HEK293 (cell line): ENCODE measurements at regions not wholly inside any gene's neighbourhood (a gene's known extent, or its start where the extent isn't known, plus 50 kb on each side); places are given as distances from the start of the nearest gene placed in this dataset.

Source experiments
- CTCF ChIA-PET: fragments of 350-600 bp; formaldehyde crosslinking; extraction: SDS; loops from one replicate; lab custom pipeline; 2021; ENCODE audit warnings: antibody characterized with exemption; lab: Yijun Ruan, JAX
- POLR2A ChIA-PET: fragments of 300-600 bp; formaldehyde crosslinking; extraction: SDS; loops from one replicate; lab custom pipeline; 2020; ENCODE audit warnings: antibody characterized with exemption, inconsistent platforms; lab: Yijun Ruan, JAX
- H3K27ac ChIP-seq: fragments of 200-500 bp; sonication (Bioruptor generic); 2 replicates; pipeline ENCODE4 v1.5.1; 2014; ENCODE audit warnings: low read depth, low read length, control low read depth, inconsistent platforms; ENCODE audit errors: extremely low read depth
- H3K36me3 ChIP-seq, 2 experiments: fragments of 200-500 bp in 1 of 2; sonication (Bioruptor generic) in 1 of 2; 1 replicate in 1 of 2; 2 replicates in 1 of 2; pipeline ENCODE4 v1.5.1; 2014 to 2017; ENCODE audit warnings: inconsistent platforms in 2 of 2, low read length in 2 of 2; ENCODE audit not compliant: control insufficient read depth in 2 of 2, insufficient read depth in 1 of 2
- H3K4me1 ChIP-seq: fragments of 200-500 bp; sonication (Bioruptor generic); 2 replicates; pipeline ENCODE4 v1.5.1; 2014; ENCODE audit warnings: mild to moderate bottlenecking, low read length, inconsistent platforms; ENCODE audit not compliant: control insufficient read depth, insufficient read depth
- H3K4me3 ChIP-seq: 2 replicates; pipeline ENCODE4 v1.5.1; 2011; ENCODE audit warnings: low read depth, mild to moderate bottlenecking, control low read depth, low read length, moderate library complexity
- H3K9me3 ChIP-seq: fragments of 200-500 bp; sonication (Bioruptor generic); 2 replicates; pipeline ENCODE4 v1.5.1; 2014; ENCODE audit warnings: low read depth, low read length, inconsistent platforms; ENCODE audit not compliant: control insufficient read depth, insufficient read depth
- GLI2 ChIP-seq: fragments of 450-650 bp; formaldehyde crosslinking; IDR thresholded peaks from 2 replicates; pipeline ENCODE4; 2017; ENCODE audit warnings: missing biosample characterization, missing genetic modification characterization, low read depth, borderline replicate concordance
- REPIN1 ChIP-seq: fragments of 450-650 bp; formaldehyde crosslinking; IDR thresholded peaks from 2 replicates; pipeline ENCODE4 v1.5.1; 2017; ENCODE audit warnings: missing biosample characterization, missing genetic modification characterization, low read depth
- SETDB1 ChIP-seq: IDR thresholded peaks from one replicate; pipeline ENCODE4 v1.6.1; 2017; ENCODE audit warnings: mild to moderate bottlenecking, low read length, moderate library complexity, mixed read lengths; ENCODE audit not compliant: insufficient read length
- ZNF121 ChIP-seq: fragments of 450-650 bp; formaldehyde crosslinking; IDR thresholded peaks from 2 replicates; pipeline ENCODE4 v1.5.1; 2016; ENCODE audit warnings: missing biosample characterization, missing genetic modification characterization
- ZNF133 ChIP-seq: fragments of 450-650 bp; formaldehyde crosslinking; IDR thresholded peaks from 2 replicates; pipeline ENCODE4 v1.5.1; 2016; ENCODE audit warnings: missing biosample characterization, missing genetic modification characterization
- ZNF174 ChIP-seq: fragments of 450-650 bp; formaldehyde crosslinking; IDR thresholded peaks from 2 replicates; pipeline ENCODE4 v1.5.0; 2017; ENCODE audit warnings: missing biosample characterization, mild to moderate bottlenecking, missing genetic modification characterization
- ZNF24 ChIP-seq: fragments of 450-650 bp; formaldehyde crosslinking; IDR thresholded peaks from 2 replicates; pipeline ENCODE4 v1.5.1; 2016; ENCODE audit warnings: missing biosample characterization, missing genetic modification characterization
- ZNF416 ChIP-seq: fragments of 450-650 bp; formaldehyde crosslinking; IDR thresholded peaks from 2 replicates; pipeline ENCODE4 v1.5.1; 2016; ENCODE audit warnings: missing biosample characterization, missing genetic modification characterization
- ZNF600 ChIP-seq: fragments of 450-650 bp; formaldehyde crosslinking; IDR thresholded peaks from 2 replicates; pipeline ENCODE4 v1.5.1; 2016; ENCODE audit warnings: missing biosample characterization, missing genetic modification characterization
- ZNF624 ChIP-seq: fragments of 450-650 bp; formaldehyde crosslinking; IDR thresholded peaks from 2 replicates; pipeline ENCODE4 v1.5.1; 2017; ENCODE audit warnings: missing biosample characterization, missing genetic modification characterization
- ZNF768 ChIP-seq: fragments of 450-650 bp; formaldehyde crosslinking; IDR thresholded peaks from 2 replicates; pipeline ENCODE4 v1.5.1; 2018; ENCODE audit warnings: missing biosample characterization, mild to moderate bottlenecking, missing genetic modification characterization
- TF ChIP-seq, protein P1 (sequence below): IDR thresholded peaks from 2 replicates; pipeline ENCODE4 v1.6.1; 2011; ENCODE audit warnings: mild to moderate bottlenecking, low read depth, low read length, borderline replicate concordance
- TF ChIP-seq, protein P2 (sequence below): fragments of 450-650 bp; formaldehyde crosslinking; IDR thresholded peaks from 2 replicates; pipeline ENCODE4 v1.5.1; 2017; ENCODE audit warnings: missing biosample characterization, missing genetic modification characterization
- TF ChIP-seq, protein P3 (sequence below): fragments of 450-650 bp; formaldehyde crosslinking; optimal IDR thresholded peaks from 2 replicates; pipeline ENCODE3; 2016; ENCODE audit warnings: missing biosample characterization, mild to moderate bottlenecking, missing genetic modification characterization
- TF ChIP-seq, protein P4 (sequence below): fragments of 450-650 bp; formaldehyde crosslinking; IDR thresholded peaks from 2 replicates; pipeline ENCODE4 v1.5.1; 2016; ENCODE audit warnings: missing biosample characterization, missing genetic modification characterization
- TF ChIP-seq, protein P5 (sequence below): fragments of 450-650 bp; formaldehyde crosslinking; IDR thresholded peaks from 2 replicates; pipeline ENCODE4 v1.5.1; 2016; ENCODE audit warnings: missing biosample characterization, missing genetic modification characterization
- TF ChIP-seq, protein P6 (sequence below): fragments of 450-650 bp; formaldehyde crosslinking; IDR thresholded peaks from 2 replicates; pipeline ENCODE4 v1.5.1; 2016; ENCODE audit warnings: missing biosample characterization, missing genetic modification characterization

DNA sequence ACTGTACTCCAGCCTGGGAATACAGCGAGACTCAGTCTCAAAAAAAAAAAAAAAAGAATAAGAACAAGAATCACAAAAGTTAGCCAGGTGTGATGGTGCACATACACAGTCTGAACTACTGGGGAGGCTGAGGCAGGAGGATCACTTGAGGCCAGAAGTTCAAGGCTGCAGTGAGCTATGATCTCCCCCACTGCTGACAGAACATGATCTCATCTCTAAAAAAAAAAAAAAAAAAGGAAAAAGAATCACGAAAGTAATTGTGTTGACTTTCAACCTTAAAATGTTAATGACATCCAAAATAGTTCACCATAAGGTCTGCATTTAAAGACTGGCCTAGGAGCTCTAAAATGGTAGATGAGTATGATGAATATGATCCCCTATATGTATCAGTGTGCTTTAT, 68.0 kb upstream of the MAP4 start:
- Histone ChIP-seq H3K27ac (no peak overlapping the region), H3K9me3 (no peaks in the 10 kb centered on the region), H3K4me1 (peaks cover 2% of the 10 kb centered on the region; the same call in 1 of the 2 replicates), H3K4me3 (no peak overlapping the region), H3K36me3 (no peaks in the 10 kb centered on the region; a peak in 1 of 3 replicates)
- ChIA-PET CTCF (interaction anchor here (0.6 to 1.2 kb wide), 2 partner anchors 95 to 133 kb away, joined by 3 to 5 read pairs; no protein-coding TSS in a partner anchor), POLR2A (interaction anchor here (0.6 to 0.7 kb wide), 4 partner anchors 36 to 612 kb away, joined by 3 to 8 read pairs (median 4); no protein-coding TSS in a partner anchor)
- TF ChIP-seq SETDB1 = no peak
- TF ChIP-seq REPIN1 (tag by site-specific recombination) = no peak
- no peak for TF ChIP-seq ZNF133 (tag by site-specific recombination)
- TF ChIP-seq, protein P1, sequence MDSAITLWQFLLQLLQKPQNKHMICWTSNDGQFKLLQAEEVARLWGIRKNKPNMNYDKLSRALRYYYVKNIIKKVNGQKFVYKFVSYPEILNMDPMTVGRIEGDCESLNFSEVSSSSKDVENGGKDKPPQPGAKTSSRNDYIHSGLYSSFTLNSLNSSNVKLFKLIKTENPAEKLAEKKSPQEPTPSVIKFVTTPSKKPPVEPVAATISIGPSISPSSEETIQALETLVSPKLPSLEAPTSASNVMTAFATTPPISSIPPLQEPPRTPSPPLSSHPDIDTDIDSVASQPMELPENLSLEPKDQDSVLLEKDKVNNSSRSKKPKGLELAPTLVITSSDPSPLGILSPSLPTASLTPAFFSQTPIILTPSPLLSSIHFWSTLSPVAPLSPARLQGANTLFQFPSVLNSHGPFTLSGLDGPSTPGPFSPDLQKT = no peak
- TF ChIP-seq, protein P2, sequence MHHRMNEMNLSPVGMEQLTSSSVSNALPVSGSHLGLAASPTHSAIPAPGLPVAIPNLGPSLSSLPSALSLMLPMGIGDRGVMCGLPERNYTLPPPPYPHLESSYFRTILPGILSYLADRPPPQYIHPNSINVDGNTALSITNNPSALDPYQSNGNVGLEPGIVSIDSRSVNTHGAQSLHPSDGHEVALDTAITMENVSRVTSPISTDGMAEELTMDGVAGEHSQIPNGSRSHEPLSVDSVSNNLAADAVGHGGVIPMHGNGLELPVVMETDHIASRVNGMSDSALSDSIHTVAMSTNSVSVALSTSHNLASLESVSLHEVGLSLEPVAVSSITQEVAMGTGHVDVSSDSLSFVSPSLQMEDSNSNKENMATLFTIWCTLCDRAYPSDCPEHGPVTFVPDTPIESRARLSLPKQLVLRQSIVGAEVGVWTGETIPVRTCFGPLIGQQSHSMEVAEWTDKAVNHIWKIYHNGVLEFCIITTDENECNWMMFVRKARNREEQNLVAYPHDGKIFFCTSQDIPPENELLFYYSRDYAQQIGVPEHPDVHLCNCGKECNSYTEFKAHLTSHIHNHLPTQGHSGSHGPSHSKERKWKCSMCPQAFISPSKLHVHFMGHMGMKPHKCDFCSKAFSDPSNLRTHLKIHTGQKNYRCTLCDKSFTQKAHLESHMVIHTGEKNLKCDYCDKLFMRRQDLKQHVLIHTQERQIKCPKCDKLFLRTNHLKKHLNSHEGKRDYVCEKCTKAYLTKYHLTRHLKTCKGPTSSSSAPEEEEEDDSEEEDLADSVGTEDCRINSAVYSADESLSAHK (tag by site-specific recombination) = no peak

DNA sequence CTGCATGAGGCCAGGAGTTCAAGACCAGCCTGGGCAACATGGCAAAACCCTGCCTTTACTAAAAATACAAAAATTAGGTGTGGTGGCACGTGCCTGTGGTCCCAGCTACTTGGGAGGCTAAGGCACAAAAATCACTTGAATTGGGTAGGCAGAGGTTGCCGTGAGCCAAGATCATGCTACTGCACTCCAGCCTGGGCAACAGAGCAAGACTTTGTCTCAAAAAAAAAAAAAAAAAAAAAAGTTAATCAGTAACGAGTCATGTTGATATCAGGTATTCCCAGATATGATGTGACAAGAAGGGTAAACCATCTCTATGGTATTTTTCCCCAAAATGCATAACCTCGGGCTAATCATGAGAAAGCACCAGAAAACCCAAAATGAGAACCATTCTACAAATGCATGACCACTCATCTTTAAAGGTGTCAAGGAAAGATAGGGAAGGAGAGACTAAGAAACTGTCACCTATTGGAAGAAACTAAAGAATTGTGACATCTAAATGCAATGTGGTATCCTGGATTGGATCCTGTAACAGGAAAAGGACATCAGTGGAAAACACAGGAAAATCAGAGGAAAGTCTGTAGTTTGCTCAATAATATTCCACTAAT, 66.5 kb upstream of the MAP4 start:
- H3K36me3 ChIP-seq = no peaks in the 10 kb centered on the region; a peak in 1 of 3 replicates
- no peak overlapping the region for H3K27ac ChIP-seq
- ChIA-PET CTCF (no interaction called here), POLR2A (no interaction called here)
- no peaks in the 10 kb centered on the region for H3K9me3 ChIP-seq
- H3K4me3 ChIP-seq = no peak overlapping the region
- TF ChIP-seq ZNF174 (tag by site-specific recombination) = no peak
- TF ChIP-seq ZNF416 (tag by site-specific recombination) = no peak
- TF ChIP-seq, protein P3, sequence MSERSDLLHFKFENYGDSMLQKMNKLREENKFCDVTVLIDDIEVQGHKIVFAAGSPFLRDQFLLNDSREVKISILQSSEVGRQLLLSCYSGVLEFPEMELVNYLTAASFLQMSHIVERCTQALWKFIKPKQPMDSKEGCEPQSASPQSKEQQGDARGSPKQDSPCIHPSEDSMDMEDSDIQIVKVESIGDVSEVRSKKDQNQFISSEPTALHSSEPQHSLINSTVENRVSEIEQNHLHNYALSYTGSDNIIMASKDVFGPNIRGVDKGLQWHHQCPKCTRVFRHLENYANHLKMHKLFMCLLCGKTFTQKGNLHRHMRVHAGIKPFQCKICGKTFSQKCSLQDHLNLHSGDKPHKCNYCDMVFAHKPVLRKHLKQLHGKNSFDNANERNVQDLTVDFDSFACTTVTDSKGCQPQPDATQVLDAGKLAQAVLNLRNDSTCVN (tag by site-specific recombination) = no peak
- TF ChIP-seq ZNF24 (tag by site-specific recombination) = no peak
- TF ChIP-seq ZNF768 (tag by site-specific recombination) = no peak
- no peak for TF ChIP-seq ZNF624
- peaks cover 2% of the 10 kb centered on the region; the same call in 1 of the 2 replicates for H3K4me1 ChIP-seq

DNA sequence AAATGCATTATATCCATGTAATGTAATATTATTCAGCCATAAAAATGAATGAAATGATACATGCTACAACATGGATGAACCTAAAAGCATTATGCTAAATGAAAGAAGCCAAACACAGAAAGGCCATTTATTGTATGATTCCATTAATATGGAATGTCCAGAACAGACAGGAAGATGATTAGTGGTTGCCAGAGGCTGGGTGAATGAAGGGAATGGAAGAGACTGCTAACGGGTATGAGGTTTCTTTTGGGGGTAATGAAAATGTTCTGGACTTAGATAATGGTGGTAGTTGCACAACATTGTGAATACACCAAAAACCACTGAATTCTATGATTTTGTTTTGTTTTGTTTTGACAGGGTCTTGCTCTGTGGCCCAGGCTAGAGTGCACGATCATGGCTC, 61.6 kb upstream of the MAP4 start:
- H3K4me1 ChIP-seq = no peaks in the 10 kb centered on the region
- H3K4me3 ChIP-seq = no peak overlapping the region
- TF ChIP-seq ZNF121 (tag by site-specific recombination) = 0 out of 2 replicates have a peak, but pooled peaks have one; percentile 12
- TF ChIP-seq, protein P4, sequence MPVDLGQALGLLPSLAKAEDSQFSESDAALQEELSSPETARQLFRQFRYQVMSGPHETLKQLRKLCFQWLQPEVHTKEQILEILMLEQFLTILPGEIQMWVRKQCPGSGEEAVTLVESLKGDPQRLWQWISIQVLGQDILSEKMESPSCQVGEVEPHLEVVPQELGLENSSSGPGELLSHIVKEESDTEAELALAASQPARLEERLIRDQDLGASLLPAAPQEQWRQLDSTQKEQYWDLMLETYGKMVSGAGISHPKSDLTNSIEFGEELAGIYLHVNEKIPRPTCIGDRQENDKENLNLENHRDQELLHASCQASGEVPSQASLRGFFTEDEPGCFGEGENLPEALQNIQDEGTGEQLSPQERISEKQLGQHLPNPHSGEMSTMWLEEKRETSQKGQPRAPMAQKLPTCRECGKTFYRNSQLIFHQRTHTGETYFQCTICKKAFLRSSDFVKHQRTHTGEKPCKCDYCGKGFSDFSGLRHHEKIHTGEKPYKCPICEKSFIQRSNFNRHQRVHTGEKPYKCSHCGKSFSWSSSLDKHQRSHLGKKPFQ = no peak
- no peak for TF ChIP-seq GLI2 (tag by site-specific recombination)
- TF ChIP-seq, protein P5, sequence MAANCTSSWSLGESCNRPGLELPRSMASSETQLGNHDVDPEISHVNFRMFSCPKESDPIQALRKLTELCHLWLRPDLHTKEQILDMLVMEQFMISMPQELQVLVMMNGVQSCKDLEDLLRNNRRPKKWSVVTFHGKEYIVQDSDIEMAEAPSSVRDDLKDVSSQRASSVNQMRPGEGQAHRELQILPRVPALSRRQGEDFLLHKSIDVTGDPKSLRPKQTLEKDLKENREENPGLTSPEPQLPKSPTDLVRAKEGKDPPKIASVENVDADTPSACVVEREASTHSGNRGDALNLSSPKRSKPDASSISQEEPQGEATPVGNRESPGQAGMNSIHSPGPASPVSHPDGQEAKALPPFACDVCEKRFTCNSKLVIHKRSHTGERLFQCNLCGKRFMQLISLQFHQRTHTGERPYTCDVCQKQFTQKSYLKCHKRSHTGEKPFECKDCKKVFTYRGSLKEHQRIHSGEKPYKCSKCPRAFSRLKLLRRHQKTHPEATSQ (tag by site-specific recombination) = no peak
- TF ChIP-seq, protein P6, sequence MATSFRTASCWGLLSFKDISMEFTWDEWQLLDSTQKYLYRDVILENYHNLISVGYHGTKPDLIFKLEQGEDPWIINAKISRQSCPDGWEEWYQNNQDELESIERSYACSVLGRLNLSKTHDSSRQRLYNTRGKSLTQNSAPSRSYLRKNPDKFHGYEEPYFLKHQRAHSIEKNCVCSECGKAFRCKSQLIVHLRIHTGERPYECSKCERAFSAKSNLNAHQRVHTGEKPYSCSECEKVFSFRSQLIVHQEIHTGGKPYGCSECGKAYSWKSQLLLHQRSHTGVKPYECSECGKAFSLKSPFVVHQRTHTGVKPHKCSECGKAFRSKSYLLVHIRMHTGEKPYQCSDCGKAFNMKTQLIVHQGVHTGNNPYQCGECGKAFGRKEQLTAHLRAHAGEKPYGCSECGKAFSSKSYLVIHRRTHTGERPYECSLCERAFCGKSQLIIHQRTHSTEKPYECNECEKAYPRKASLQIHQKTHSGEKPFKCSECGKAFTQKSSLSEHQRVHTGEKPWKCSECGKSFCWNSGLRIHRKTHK (tag by site-specific recombination) = no peak
- TF ChIP-seq ZNF133 (tag by site-specific recombination) = no peak
- peak; percentile 45 for TF ChIP-seq ZNF600 (tag by site-specific recombination)
- CTCF ChIA-PET = no interaction called here
- no peaks in the 10 kb centered on the region for H3K9me3 ChIP-seq
- no peak overlapping the region for H3K27ac ChIP-seq
- no peaks in the 10 kb centered on the region for H3K36me3 ChIP-seq
- POLR2A ChIA-PET = interaction anchor here (0.8 kb wide), 1 partner anchor 116 kb away, joined by 5 read pairs; no protein-coding TSS in a partner anchor
